Type B pancreatic cell (in vitro differentiated cells): ENCODE measurements at regions not wholly inside any gene's neighbourhood (a gene's known extent, or its start where the extent isn't known, plus 50 kb on each side); places are given as distances from the start of the nearest gene placed in this dataset.
"Not testable (repeated sequence)": the region's sequence is repeated elsewhere in the genome, so short reads cannot be mapped to it uniquely, and the experiment has no call there.

Experiments used
- DNase-seq: peaks from one replicate; pipeline ENCODE4 v3.0.0; 2021; ENCODE audit warnings: mixed read lengths; ENCODE audit not compliant: unreplicated experiment; ENCODE audit errors: extremely low spot score
- H3K27ac Mint-ChIP-seq: 2 replicates; pipeline ENCODE4 v1.8.0; 2021; ENCODE audit warnings: mild to moderate bottlenecking, mixed read lengths
- H3K27me3 Mint-ChIP-seq: 2 replicates; pipeline ENCODE4 v1.8.0; 2021; ENCODE audit warnings: mixed read lengths
- H3K36me3 Mint-ChIP-seq: 2 replicates; pipeline ENCODE4 v1.8.0; 2021; ENCODE audit warnings: mixed read lengths
- H3K4me1 Mint-ChIP-seq: one replicate; pipeline ENCODE4 v1.8.0; 2021; ENCODE audit warnings: mixed read lengths; ENCODE audit not compliant: unreplicated experiment
- H3K4me3 Mint-ChIP-seq: 2 replicates; pipeline ENCODE4 v1.8.0; 2021; ENCODE audit warnings: mild to moderate bottlenecking, mixed read lengths
- H3K9me3 Mint-ChIP-seq: 2 replicates; pipeline ENCODE4 v1.8.0; 2021; ENCODE audit warnings: mixed read lengths
- CTCF ChIP-seq: fragments of 200-600 bp; sonication (generic); conservative IDR thresholded peaks from 2 replicates; pipeline ENCODE4 v1.5.0; 2021; ENCODE audit warnings: antibody characterized with exemption, mild to moderate bottlenecking

- H3K4me1 Mint-ChIP-seq, result no peaks in the 10 kb centered on the region
- no peak for TF ChIP-seq CTCF
- H3K27ac Mint-ChIP-seq, result no peak overlapping the region
- H3K9me3 Mint-ChIP-seq, result no peaks in the 10 kb centered on the region
- H3K4me3 Mint-ChIP-seq, result no peak overlapping the region
- DNase-seq, result no peak
- peaks cover 18% of the 10 kb centered on the region for H3K27me3 Mint-ChIP-seq
- H3K36me3 Mint-ChIP-seq, result no peaks in the 10 kb centered on the region
Observed at GRCh38 chr1:98292994-98293393, 368.5 kb upstream of the SNX7 start.

GRCh38 chr1:98289311-98289710 is 368.5 kb upstream of the DPYD start:
- Mint-ChIP-seq H3K27me3 (peaks cover 11% of the 10 kb centered on the region), H3K36me3 (no peaks in the 10 kb centered on the region), H3K4me1 (no peaks in the 10 kb centered on the region), H3K27ac (no peak overlapping the region), H3K4me3 (no peak overlapping the region), H3K9me3 (no peaks in the 10 kb centered on the region)
- TF ChIP-seq CTCF, result no peak
- no peak for DNase-seq

- Mint-ChIP-seq H3K27ac (no peak overlapping the region), H3K36me3 (no peaks in the 10 kb centered on the region), H3K9me3 (no peaks in the 10 kb centered on the region), H3K27me3 (peaks cover 8% of the 10 kb centered on the region), H3K4me1 (no peaks in the 10 kb centered on the region), H3K4me3 (no peak overlapping the region)
- no peak for DNase-seq
- no peak for TF ChIP-seq CTCF
Observed at GRCh38 chr1:98288494-98288893, 367.7 kb upstream of the DPYD start.

- Mint-ChIP-seq H3K27me3 (peaks cover 6% of the 10 kb centered on the region), H3K4me3 (no peak overlapping the region), H3K4me1 (no peaks in the 10 kb centered on the region), H3K36me3 (no peaks in the 10 kb centered on the region), H3K9me3 (no peaks in the 10 kb centered on the region), H3K27ac (no peak overlapping the region)
- no peak for TF ChIP-seq CTCF
- no peak for DNase-seq
Observed at GRCh38 chr1:98287626-98288025, 366.8 kb upstream of the DPYD start.

GRCh38 chr1:98286656-98287055 is 365.8 kb upstream of the DPYD start:
- no peak for DNase-seq

GRCh38 chr1:98285286-98285685 is 364.5 kb upstream of the DPYD start:
- not testable (repeated sequence) for H3K27ac Mint-ChIP-seq, H3K9me3 Mint-ChIP-seq, H3K4me3 Mint-ChIP-seq, H3K36me3 Mint-ChIP-seq, H3K4me1 Mint-ChIP-seq, DNase-seq, H3K27me3 Mint-ChIP-seq

More at GRCh38 chr1:98286656-98287055, 365.8 kb upstream of the DPYD start:
- no peaks in the 10 kb centered on the region for H3K9me3 Mint-ChIP-seq
- H3K36me3 Mint-ChIP-seq, result no peaks in the 10 kb centered on the region
- H3K27me3 Mint-ChIP-seq, result peaks cover 6% of the 10 kb centered on the region
- no peaks in the 10 kb centered on the region for H3K4me1 Mint-ChIP-seq
- no peak for TF ChIP-seq CTCF
- H3K27ac Mint-ChIP-seq, result no peak overlapping the region
- H3K4me3 Mint-ChIP-seq, result no peak overlapping the region
